H9 (cell line): ENCODE measurements at regions not wholly inside any gene's neighbourhood (a gene's known extent, or its start where the extent isn't known, plus 50 kb on each side); places are given as distances from the start of the nearest gene placed in this dataset.

Experiments
- DNase-seq: peaks from one replicate; pipeline ENCODE4 v3.0.0-alpha.2; 2017
- H2AFZ ChIP-seq: one replicate; pipeline ENCODE4 v1.6.1; 2013; ENCODE audit warnings: mild to moderate bottlenecking, low read length, control low read depth, moderate library complexity
- H2AK5ac ChIP-seq: 2 replicates; pipeline ENCODE4 v1.6.1; 2013; ENCODE audit warnings: low read length, control low read depth, mixed read lengths; ENCODE audit not compliant: insufficient read length
- H2BK120ac ChIP-seq: one replicate; pipeline ENCODE4 v1.6.1; 2013; ENCODE audit warnings: low read depth, mild to moderate bottlenecking, low read length, control low read depth, inconsistent platforms; ENCODE audit not compliant: poor library complexity, severe bottlenecking
- H2BK12ac ChIP-seq: 2 replicates; pipeline ENCODE4 v1.6.1; 2013; ENCODE audit warnings: low read length, control low read depth, mixed read lengths, low read depth; ENCODE audit not compliant: insufficient read length
- H2BK15ac ChIP-seq: 2 replicates; pipeline ENCODE4 v1.6.1; 2013; ENCODE audit warnings: low read depth, low read length, control low read depth
- H2BK20ac ChIP-seq: one replicate; pipeline ENCODE4 v1.6.1; 2013; ENCODE audit warnings: low read depth, mild to moderate bottlenecking, low read length, control low read depth, inconsistent platforms; ENCODE audit not compliant: poor library complexity, severe bottlenecking
- H2BK5ac ChIP-seq: 2 replicates; pipeline ENCODE4 v1.6.1; 2013; ENCODE audit warnings: low read length, control low read depth, mixed read lengths; ENCODE audit not compliant: insufficient read length
- H3K14ac ChIP-seq: 2 replicates; pipeline ENCODE4 v1.6.1; 2013; ENCODE audit warnings: low read length, control low read depth; ENCODE audit not compliant: insufficient read depth
- H3K18ac ChIP-seq: 2 replicates; pipeline ENCODE4 v1.6.1; 2013; ENCODE audit warnings: low read depth, mild to moderate bottlenecking, mixed read lengths, low read length, control low read depth; ENCODE audit not compliant: insufficient read length
- H3K23ac ChIP-seq: 2 replicates; pipeline ENCODE4 v1.6.1; 2013; ENCODE audit warnings: low read length, control low read depth, mixed read lengths, low read depth; ENCODE audit not compliant: insufficient read length
- H3K23me2 ChIP-seq: 2 replicates; pipeline ENCODE4 v1.6.1; 2013; ENCODE audit warnings: low read depth, mild to moderate bottlenecking, mixed read lengths, low read length, control low read depth; ENCODE audit not compliant: insufficient read length, poor library complexity, severe bottlenecking
- H3K27ac ChIP-seq: 2 replicates; pipeline ENCODE4 v1.5.1; 2013; ENCODE audit warnings: low read length, control low read depth, mixed read lengths, low read depth; ENCODE audit not compliant: insufficient read length
- H3K27me3 ChIP-seq: 2 replicates; pipeline ENCODE4 v1.6.1; 2013; ENCODE audit warnings: low read length, control low read depth, inconsistent platforms; ENCODE audit not compliant: insufficient read depth
- H3K4ac ChIP-seq: 2 replicates; pipeline ENCODE4 v1.6.1; 2013; ENCODE audit warnings: low read depth, mild to moderate bottlenecking, control low read depth, inconsistent platforms, low read length, moderate library complexity
- H3K4me1 ChIP-seq: 2 replicates; pipeline ENCODE4 v1.6.1; 2013; ENCODE audit warnings: low read length, control low read depth, inconsistent platforms; ENCODE audit not compliant: insufficient read depth
- H3K4me2 ChIP-seq: 2 replicates; pipeline ENCODE4 v1.6.1; 2013; ENCODE audit warnings: low read length, control low read depth, mixed read lengths; ENCODE audit not compliant: insufficient read length, insufficient read depth
- H3K56ac ChIP-seq: 2 replicates; pipeline ENCODE4 v1.6.1; 2013; ENCODE audit warnings: low read depth, mild to moderate bottlenecking, mixed read lengths, low read length, control low read depth; ENCODE audit not compliant: insufficient read length
- H3K79me1 ChIP-seq: 2 replicates; pipeline ENCODE4 v1.6.1; 2013; ENCODE audit warnings: low read depth, mild to moderate bottlenecking, moderate library complexity, low read length, control low read depth, inconsistent platforms; ENCODE audit not compliant: insufficient read depth, poor library complexity, severe bottlenecking
- H3K79me2 ChIP-seq: 2 replicates; pipeline ENCODE4 v1.6.1; 2013; ENCODE audit warnings: low read length, control low read depth, inconsistent platforms; ENCODE audit not compliant: insufficient read depth
- H3K9ac ChIP-seq: 2 replicates; pipeline ENCODE4 v1.6.1; 2013; ENCODE audit warnings: low read length, control low read depth, mixed read lengths; ENCODE audit not compliant: insufficient read length; ENCODE audit errors: extremely low read depth
- H3K9me3 ChIP-seq: one replicate; pipeline ENCODE4 v1.6.1; 2013; ENCODE audit warnings: low read depth, low read length, inconsistent platforms; ENCODE audit not compliant: control insufficient read depth
- H3T11ph ChIP-seq: one replicate; pipeline ENCODE4 v1.6.1; 2013; ENCODE audit warnings: mild to moderate bottlenecking, low read length, control low read depth, inconsistent platforms
- H4K20me1 ChIP-seq: one replicate; pipeline ENCODE4 v1.6.1; 2013; ENCODE audit not compliant: control insufficient read depth, insufficient read length, insufficient read depth
- H4K5ac ChIP-seq: 2 replicates; pipeline ENCODE4 v1.6.1; 2013; ENCODE audit warnings: low read depth, mild to moderate bottlenecking, mixed read lengths, low read length, control low read depth; ENCODE audit not compliant: insufficient read length
- H4K8ac ChIP-seq: replicated peaks from 2 replicates; pipeline ENCODE4 v1.6.1; 2013; ENCODE audit warnings: low read length, control low read depth, mixed read lengths, low read depth; ENCODE audit not compliant: insufficient read length
- H4K91ac ChIP-seq: 2 replicates; pipeline ENCODE4 v1.6.1; 2013; ENCODE audit warnings: low read depth, mild to moderate bottlenecking, moderate library complexity, mixed read lengths, low read length, control low read depth; ENCODE audit not compliant: insufficient read length
- H3K27ac Mint-ChIP-seq, 3 experiments: 2 replicates in 2 of 3; 3 replicates in 1 of 3; pipeline ENCODE4 v1.8.0; 2020 to 2021; ENCODE audit warnings: mixed read lengths in 3 of 3, mild to moderate bottlenecking in 1 of 3, moderate library complexity in 1 of 3
- H3K27me3 Mint-ChIP-seq: 2 replicates; pipeline ENCODE4 v1.8.0; 2021; ENCODE audit warnings: low read depth, mild to moderate bottlenecking, moderate library complexity, mixed read lengths
- H3K36me3 Mint-ChIP-seq, 3 experiments: 2 replicates in 2 of 3; 3 replicates in 1 of 3; pipeline ENCODE4 v1.8.0; 2020 to 2021; ENCODE audit warnings: low read depth in 3 of 3, mixed read lengths in 3 of 3; ENCODE audit not compliant: insufficient read depth in 1 of 3
- H3K4me1 Mint-ChIP-seq, 2 experiments: 2 replicates each; pipeline ENCODE4 v1.8.0; 2020; ENCODE audit warnings: mixed read lengths in 2 of 2
- H3K4me3 Mint-ChIP-seq, 2 experiments: 2 replicates in 1 of 2; 3 replicates in 1 of 2; pipeline ENCODE4 v1.8.0; 2020 to 2021; ENCODE audit warnings: mild to moderate bottlenecking in 2 of 2, mixed read lengths in 2 of 2, moderate library complexity in 1 of 2
- H3K9me3 Mint-ChIP-seq, 2 experiments: 2 replicates in 1 of 2; 3 replicates in 1 of 2; pipeline ENCODE4 v1.8.0; 2020; ENCODE audit warnings: mild to moderate bottlenecking in 2 of 2, mixed read lengths in 2 of 2, moderate library complexity in 1 of 2
- CTCF ChIP-seq: fragments of 200-600 bp; sonication (generic); conservative IDR thresholded peaks from 3 replicates; pipeline ENCODE4 v1.8.0; 2021; ENCODE audit warnings: antibody characterized with exemption, mild to moderate bottlenecking
- WGBS: extraction: QIAGEN DNeasy Blood & Tissue Kit; methylation state at CpG from one replicate; pipeline ENCODE4 v1.1.7; 2013; ENCODE audit warnings: missing lambda C conversion rate, low lambda C conversion rate, mixed read lengths; ENCODE audit not compliant: insufficient read length; ENCODE audit errors: extremely low coverage; 5-methylcytosine and 5-hydroxymethylcytosine counted together

- H3K23ac ChIP-seq, result no peak overlapping the region
- H4K8ac ChIP-seq, result no peak overlapping the region
- H3K9me3 Mint-ChIP-seq, result no peaks in the 10 kb centered on the region
- no peak overlapping the region for H3K4me2 ChIP-seq
- H3K56ac ChIP-seq, result no peak overlapping the region
- no peak for TF ChIP-seq CTCF
- no peaks in the 10 kb centered on the region for H3K27me3 ChIP-seq
- H3K4me1 ChIP-seq, result no peaks in the 10 kb centered on the region
- H2BK12ac ChIP-seq, result no peak overlapping the region
- H3K36me3 Mint-ChIP-seq, result no peaks in the 10 kb centered on the region; a peak in 1 of 7 replicates
- H3K27me3 Mint-ChIP-seq, result no peaks in the 10 kb centered on the region
- no peaks in the 10 kb centered on the region for H3K23me2 ChIP-seq
- no peak overlapping the region for H3K27ac ChIP-seq
- no peak overlapping the region for H4K91ac ChIP-seq
- H4K20me1 ChIP-seq, result no peaks in the 10 kb centered on the region
- no peaks in the 10 kb centered on the region for H3K9me3 ChIP-seq
- peaks cover 12 to 20% of the 10 kb centered on the region in 2 experiments for H3K4me1 Mint-ChIP-seq
- no peak overlapping the region for H2AK5ac ChIP-seq
- no peak overlapping the region for H3K14ac ChIP-seq
- no CpG with 5 or more reads among the region's 6 CpGs for WGBS
- no peak overlapping the region for H3T11ph ChIP-seq
- no peaks in the 10 kb centered on the region for H3K79me2 ChIP-seq
- no peak overlapping the region for H2AFZ ChIP-seq
- no peak overlapping the region for H3K9ac ChIP-seq
- no peaks in the 10 kb centered on the region for H3K79me1 ChIP-seq
- H4K5ac ChIP-seq, result no peak overlapping the region
- H3K18ac ChIP-seq, result no peak overlapping the region
- H3K4ac ChIP-seq, result no peak overlapping the region
- no peak for DNase-seq
- no peak overlapping the region for H2BK20ac ChIP-seq
- H2BK15ac ChIP-seq, result no peak overlapping the region
- H2BK5ac ChIP-seq, result no peak overlapping the region
- H2BK120ac ChIP-seq, result no peak overlapping the region
- H3K4me3 Mint-ChIP-seq, result no peak overlapping the region
- 0 out of 7 replicates have a peak overlapping the region, but pooled peaks of 1 of the 3 experiments have one; percentile 17 for H3K27ac Mint-ChIP-seq
Measured at GRCh38 chr6:131460614-131461000, 112.4 kb upstream of the ARG1 start.
